Uterus (tissue), 3 donors: ENCODE measurements at regions not wholly inside any gene's neighbourhood (a gene's known extent, or its start where the extent isn't known, plus 50 kb on each side); places are given as distances from the start of the nearest gene placed in this dataset.

ENCODE experiments used
- DNase-seq, 2 donors: peaks; one replicate each; pipeline ENCODE4 v3.0.0-alpha.2; 2019 to 2020
- H3K27ac ChIP-seq, 2 donors: fragments of 200-600 bp; sonication (generic); 1 replicate in 1 of 2; 2 replicates in 1 of 2; pipeline ENCODE4 v1.5.1; 2016 to 2018
- H3K27me3 ChIP-seq, 2 donors: fragments of 200-600 bp; sonication (generic); one replicate each; pipeline ENCODE4 v1.5.1; 2018 to 2019; ENCODE audit warnings: control low read depth in 1 of 2
- H3K36me3 ChIP-seq, 2 donors: fragments of 200-600 bp; sonication (generic); one replicate each; pipeline ENCODE4 v1.5.1; 2019; ENCODE audit warnings: control low read depth in 1 of 2
- H3K4me1 ChIP-seq, 2 donors: fragments of 200-600 bp; sonication (generic); one replicate each; pipeline ENCODE4 v1.5.1; 2018 to 2019; ENCODE audit warnings: control low read depth in 1 of 2
- H3K4me3 ChIP-seq, 2 donors: fragments of 200-600 bp; sonication (generic); 1 replicate in 1 of 2; 2 replicates in 1 of 2; pipeline ENCODE4 v1.5.1; 2018 to 2019; ENCODE audit warnings: mild to moderate bottlenecking in 1 of 2
- H3K9me3 ChIP-seq, 2 donors: fragments of 200-600 bp; sonication (generic); one replicate each; pipeline ENCODE4 v1.5.1; 2019; ENCODE audit warnings: control low read depth in 1 of 2
- CTCF ChIP-seq, 4 experiments: fragments of 200-600 bp in 2 of 4; fragments of 450-650 bp in 2 of 4; sonication (generic) in 2 of 4; IDR thresholded peaks; one replicate each; pipeline ENCODE4 v1.5.1; 2016 to 2019; ENCODE audit warnings: antibody characterized with exemption in 4 of 4, mild to moderate bottlenecking in 2 of 4, moderate library complexity in 1 of 4
- POLR2A ChIP-seq, 2 donors: fragments of 450-650 bp; IDR thresholded peaks; one replicate each; pipeline ENCODE4 v1.6.1; 2016; ENCODE audit warnings: antibody characterized with exemption in 2 of 2, mild to moderate bottlenecking in 1 of 2, moderate library complexity in 1 of 2
- intact Hi-C: fragments of 100-400 bp; cut with DNase I; formaldehyde crosslinking; loops from one replicate; pipeline ENCODE4 v1.15.1; 2023; ENCODE audit warnings: low total_unique reads
- donor health status: DM: yes; HTN: yes; CAD: no.

- intact Hi-C loops: no loop called here
- H3K4me3 ChIP-seq: no peak overlapping the region
- H3K4me1 ChIP-seq: no peaks in the 10 kb centered on the region
- H3K9me3 ChIP-seq: no peaks in the 10 kb centered on the region
- H3K27me3 ChIP-seq: no peaks in the 10 kb centered on the region
- no peaks in the 10 kb centered on the region for H3K36me3 ChIP-seq
- H3K27ac ChIP-seq: no peak overlapping the region
- DNase-seq: no peak
- TF ChIP-seq CTCF (IDR thresholded peaks at IDR 0.05) (no peak), POLR2A (IDR thresholded peaks at IDR 0.05) (no peak)
Observed at GRCh38 chr17:13827118-13827517, 225.4 kb upstream of the HS3ST3A1 start.

GRCh38 chr17:13833921-13834320 lies 232.2 kb upstream of the HS3ST3A1 start:
- no peak overlapping the region for H3K27ac ChIP-seq
- no peaks in the 10 kb centered on the region for H3K27me3 ChIP-seq
- H3K9me3 ChIP-seq: no peaks in the 10 kb centered on the region
- no peak for TF ChIP-seq CTCF (IDR thresholded peaks at IDR 0.05)
- TF ChIP-seq POLR2A (IDR thresholded peaks at IDR 0.05): no peak
- no peaks in the 10 kb centered on the region for H3K36me3 ChIP-seq
- H3K4me3 ChIP-seq: no peak overlapping the region
- intact Hi-C loops: no loop called here
- no peak for DNase-seq
- H3K4me1 ChIP-seq: no peaks in the 10 kb centered on the region

GRCh38 chr17:13835151-13835550 lies 233.4 kb upstream of the HS3ST3A1 start:
- H3K4me1 ChIP-seq: no peaks in the 10 kb centered on the region
- H3K27me3 ChIP-seq: no peaks in the 10 kb centered on the region
- TF ChIP-seq POLR2A (IDR thresholded peaks at IDR 0.05): no peak
- TF ChIP-seq CTCF (IDR thresholded peaks at IDR 0.05): no peak
- no peaks in the 10 kb centered on the region for H3K9me3 ChIP-seq
- no peaks in the 10 kb centered on the region for H3K36me3 ChIP-seq
- intact Hi-C loops: no loop called here
- H3K4me3 ChIP-seq: no peak overlapping the region
- H3K27ac ChIP-seq: no peak overlapping the region
- DNase-seq: no peak

- no peak for TF ChIP-seq CTCF (IDR thresholded peaks at IDR 0.05)
- TF ChIP-seq POLR2A (IDR thresholded peaks at IDR 0.05): no peak
Observed at GRCh38 chr17:13837417-13837816, 231.9 kb upstream of the COX10 start.

GRCh38 chr17:13840254-13840653 lies 229.1 kb upstream of the COX10 start:
- Histone ChIP-seq H3K4me3 (no peak overlapping the region), H3K36me3 (no peaks in the 10 kb centered on the region), H3K27ac (no peak overlapping the region), H3K27me3 (no peaks in the 10 kb centered on the region), H3K4me1 (no peaks in the 10 kb centered on the region), H3K9me3 (no peaks in the 10 kb centered on the region)
- intact Hi-C loops: no loop called here
- DNase-seq: no peak
- TF ChIP-seq POLR2A (IDR thresholded peaks at IDR 0.05) (no peak), CTCF (IDR thresholded peaks at IDR 0.05) (no peak)

More at GRCh38 chr17:13837417-13837816, 231.9 kb upstream of the COX10 start:
- no peak for DNase-seq
- intact Hi-C loops: no loop called here
- no peak overlapping the region for H3K4me3 ChIP-seq
- no peaks in the 10 kb centered on the region for H3K36me3 ChIP-seq
- H3K27ac ChIP-seq: no peak overlapping the region
- H3K4me1 ChIP-seq: no peaks in the 10 kb centered on the region
- H3K27me3 ChIP-seq: no peaks in the 10 kb centered on the region
- no peaks in the 10 kb centered on the region for H3K9me3 ChIP-seq
